K562 (cell line): ENCODE measurements at regions not wholly inside any gene's neighbourhood (a gene's known extent, or its start where the extent isn't known, plus 50 kb on each side); places are given as distances from the start of the nearest gene placed in this dataset.

Experiments
- ATAC-seq: fragments of 200-7000 bp; cut with Tn5 transposase; 3 replicates; pipeline ENCODE4 v1.9.1; 2020; ENCODE audit warnings: moderate library complexity
- BruUV-seq: library from RNA; stranded (reverse); fragments of 400-500 nt; replicated peaks from 2 replicates; lab custom pipeline; 2021; lab: Mats Ljungman, UMichigan
- CTCF ChIA-PET: fragments of 300-600 bp; formaldehyde crosslinking; extraction: SDS; loops from one replicate; lab custom pipeline; 2021; ENCODE audit warnings: low intra/inter-chr PET ratio; lab: Yijun Ruan, JAX
- POLR2A ChIA-PET: fragments of 300-600, 350-650 bp; sonication (Branson Sonifier 250); formaldehyde crosslinking; extraction: SDS; loops from one replicate; lab custom pipeline; 2021; ENCODE audit warnings: antibody characterized with exemption, inconsistent platforms; lab: Yijun Ruan, JAX
- DNase-seq, 4 experiments: peaks; one replicate each; pipeline versions ENCODE4 v3.0.0 to v3.0.0-alpha.2; 2011 to 2018; ENCODE audit warnings: low spot score in 3 of 4, mixed read lengths in 3 of 4; ENCODE audit errors: extremely low read depth in 1 of 4
- FAIRE-seq: peaks from 2 replicates; lab custom pipeline; 2011; peaks lifted over from hg19 to GRCh38; lab: Jason Lieb, UNC
- H2AFZ ChIP-seq: 2 replicates; pipeline ENCODE4 v1.6.0; 2011; ENCODE audit warnings: low read depth, low read length, control low read depth, inconsistent platforms
- H3K27ac ChIP-seq: fragments of 200-600 bp; 3 replicates; pipeline ENCODE4 v1.8.0; 2011; ENCODE audit warnings: low read depth, mild to moderate bottlenecking, control low read depth, inconsistent platforms, low read length, moderate library complexity, mixed read lengths; ENCODE audit errors: extremely low read depth
- H3K27me3 ChIP-seq, 2 experiments: fragments of 300-600 bp in 1 of 2; 2 replicates in 1 of 2; 3 replicates in 1 of 2; pipeline versions ENCODE4 v1.6.0 to v1.8.0; 2011; ENCODE audit warnings: inconsistent platforms in 2 of 2, low read length in 2 of 2, mild to moderate bottlenecking in 1 of 2, mixed read lengths in 1 of 2, moderate library complexity in 1 of 2; ENCODE audit not compliant: control insufficient read depth in 2 of 2, insufficient read depth in 2 of 2
- H3K36me3 ChIP-seq: fragments of 300-600 bp; 3 replicates; pipeline ENCODE4 v1.8.0; 2011; ENCODE audit warnings: mild to moderate bottlenecking, low read length, inconsistent platforms; ENCODE audit not compliant: control insufficient read depth, insufficient read depth
- H3K4me1 ChIP-seq, 2 experiments: fragments of 200-600 bp in 1 of 2; replicated peaks in 1 of 2; 2 replicates in 1 of 2; 3 replicates in 1 of 2; pipeline versions ENCODE4 v1.5.1 to v1.8.0; 2011; ENCODE audit warnings: inconsistent platforms in 2 of 2, low read length in 2 of 2, mild to moderate bottlenecking in 1 of 2, mixed read lengths in 1 of 2, moderate library complexity in 1 of 2; ENCODE audit not compliant: control insufficient read depth in 2 of 2, insufficient read depth in 2 of 2
- H3K4me2 ChIP-seq: 2 replicates; pipeline ENCODE4 v1.6.1; 2011; ENCODE audit warnings: low read length, control low read depth, inconsistent platforms, mixed read lengths; ENCODE audit not compliant: insufficient read depth
- H3K4me3 ChIP-seq: fragments of 200-600 bp; sonication (generic), shearing (Covaris generic); 2 replicates; pipeline ENCODE4 v1.5.1; 2016; ENCODE audit warnings: control low read depth, inconsistent platforms
- H3K79me2 ChIP-seq: fragments of 200-600 bp; 3 replicates; pipeline ENCODE4 v1.8.0; 2011; ENCODE audit warnings: low read length, inconsistent platforms; ENCODE audit not compliant: control insufficient read depth, insufficient read depth
- H3K9ac ChIP-seq, 2 experiments: 2 replicates each; pipeline versions ENCODE4 v1.6.0 to v1.6.1; 2011; ENCODE audit warnings: low read depth in 2 of 2, low read length in 2 of 2, control low read depth in 1 of 2, inconsistent platforms in 1 of 2, mild to moderate bottlenecking in 1 of 2, mixed read lengths in 1 of 2; ENCODE audit not compliant: insufficient read depth in 1 of 2
- H3K9me1 ChIP-seq: one replicate; pipeline ENCODE4 v1.6.0; 2011; ENCODE audit warnings: inconsistent platforms, mild to moderate bottlenecking, low read length, moderate library complexity; ENCODE audit not compliant: control insufficient read depth, insufficient read depth
- H3K9me3 ChIP-seq: replicated peaks from 2 replicates; pipeline ENCODE4 v1.5.1; 2011; ENCODE audit warnings: low read depth, low read length, inconsistent platforms; ENCODE audit not compliant: control insufficient read depth, insufficient read depth
- H4K20me1 ChIP-seq: replicated peaks from 2 replicates; pipeline ENCODE4 v1.6.1; 2011; ENCODE audit warnings: low read length, inconsistent platforms, mixed read lengths; ENCODE audit not compliant: control insufficient read depth, insufficient read depth
- CHD1 ChIP-seq: fragments of 200-600 bp; sonication (generic); IDR thresholded peaks from one replicate; pipeline ENCODE4 v1.6.1; 2012; ENCODE audit warnings: mild to moderate bottlenecking, moderate library complexity, low read length, inconsistent platforms
- E2F3 ChIP-seq: fragments of 250-450 bp; sonication (Bioruptor Pico); IDR thresholded peaks from 2 replicates; pipeline ENCODE4 v1.4.0; 2020; ENCODE audit warnings: mild to moderate bottlenecking
- HOXB6 ChIP-seq: fragments of 250-450 bp; sonication (Bioruptor Pico); IDR thresholded peaks from 2 replicates; pipeline ENCODE4 v1.5.1; 2022; ENCODE audit warnings: mild to moderate bottlenecking, borderline replicate concordance
- MBD2 ChIP-seq: sonication (generic); IDR thresholded peaks from 2 replicates; pipeline ENCODE4 v1.6.1; 2016; ENCODE audit warnings: low read depth, borderline replicate concordance
- MTA3 ChIP-seq: fragments of 450-650 bp; formaldehyde crosslinking; IDR thresholded peaks from 2 replicates; pipeline ENCODE4 v1.6.1; 2017; ENCODE audit warnings: mild to moderate bottlenecking, borderline replicate concordance
- NCOA1 ChIP-seq: fragments of 450-650 bp; IDR thresholded peaks from 2 replicates; pipeline ENCODE4 v1.6.1; 2016; ENCODE audit warnings: low read depth
- NELFE ChIP-seq: IDR thresholded peaks from 2 replicates; pipeline ENCODE4 v1.6.1; 2011; ENCODE audit warnings: mild to moderate bottlenecking; ENCODE audit not compliant: insufficient read depth, insufficient read length
- RBBP5 ChIP-seq: fragments of 200-600 bp; sonication (generic); IDR thresholded peaks from 2 replicates; pipeline ENCODE4 v1.6.1; 2012; ENCODE audit warnings: borderline replicate concordance, mild to moderate bottlenecking, low read length, control low read depth, inconsistent platforms; ENCODE audit not compliant: insufficient read depth, poor library complexity, severe bottlenecking
- ZNF232 ChIP-seq: sonication (generic); formaldehyde crosslinking; IDR thresholded peaks from 2 replicates; pipeline ENCODE4 v1.8.0; 2022; ENCODE audit warnings: mild to moderate bottlenecking, missing genetic modification reagents
- ZNF583 ChIP-seq: fragments of 250-450 bp; sonication (Bioruptor Pico); IDR thresholded peaks from 2 replicates; pipeline ENCODE4 v1.4.0; 2020
- ZNF76 ChIP-seq: fragments of 250-450 bp; sonication (Bioruptor Pico); IDR thresholded peaks from 2 replicates; pipeline ENCODE4 v1.4.0; 2020; ENCODE audit warnings: mild to moderate bottlenecking, moderate library complexity, borderline replicate concordance
- ZNF77 ChIP-seq: fragments of 250-450 bp; sonication (Bioruptor Pico); IDR thresholded peaks from 2 replicates; pipeline ENCODE4 v1.5.0; 2020
- ZNF785 ChIP-seq: fragments of 250-450 bp; sonication (Bioruptor Pico); IDR thresholded peaks from 2 replicates; pipeline ENCODE4 v1.4.0; 2020; ENCODE audit warnings: mild to moderate bottlenecking
- ZZZ3 ChIP-seq: fragments of 450-650 bp; IDR thresholded peaks from 2 replicates; pipeline ENCODE4 v1.6.1; 2016; ENCODE audit warnings: antibody characterized with exemption, mild to moderate bottlenecking, moderate library complexity
- WGBS: fragments of 100-300 bp; shearing (Covaris generic); methylation state at CpG from one replicate; pipeline ENCODE4 v1.1.6; 2016; ENCODE audit warnings: low coverage, mixed read lengths; ENCODE audit not compliant: insufficient coverage; ENCODE audit errors: missing lambda C conversion rate; 5-methylcytosine and 5-hydroxymethylcytosine counted together
- in situ Hi-C: fragments of 300-500 bp; cut with MboI; formaldehyde crosslinking; loops from 4 replicates; pipeline ENCODE4 v1.15.0; 2018; ENCODE audit warnings: inconsistent platforms, mixed read lengths
- intact Hi-C: fragments of 100-400 bp; cut with micrococcal nuclease; formaldehyde crosslinking; loops from 2 replicates; pipeline ENCODE4 v1.14.2; 2022
- TF ChIP-seq, protein P1 (sequence below): fragments of 200-400 bp; formaldehyde crosslinking; IDR thresholded peaks from 2 replicates; pipeline ENCODE4 v1.6.1; 2017; ENCODE audit warnings: mild to moderate bottlenecking, low read depth, low read length, moderate library complexity
- TF ChIP-seq, protein P2 (sequence below): sonication (generic); formaldehyde crosslinking; IDR thresholded peaks from 2 replicates; pipeline ENCODE4 v1.8.0; 2023; ENCODE audit warnings: missing genetic modification reagents, mild to moderate bottlenecking, borderline replicate concordance

DNA sequence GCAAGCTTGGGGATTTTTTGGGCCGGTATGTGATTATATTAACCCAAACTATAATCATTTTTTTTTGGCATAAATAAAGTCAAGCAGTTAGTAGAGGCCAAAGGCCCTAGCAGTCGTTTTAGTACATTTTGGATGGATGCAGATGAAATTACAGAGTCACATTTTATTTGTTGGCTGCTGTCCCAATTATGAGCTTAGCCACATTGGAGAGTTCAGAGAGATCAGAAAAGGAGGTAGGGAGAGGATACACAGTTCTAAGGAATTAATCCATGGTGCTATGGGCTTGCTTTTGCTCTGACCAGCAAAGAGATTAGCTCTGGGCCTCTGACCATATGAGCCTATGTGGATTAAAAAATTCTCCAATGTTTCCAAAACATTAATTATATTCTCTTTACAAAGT is 395.1 kb downstream of the RAPGEF2 start:
- BruUV-seq, result no TSS peak
- Histone ChIP-seq H3K4me2 (no peak overlapping the region), H3K9me1 (no peaks in the 10 kb centered on the region), H3K79me2 (no peaks in the 10 kb centered on the region), H3K4me3 (no peak overlapping the region), H3K27me3 (no peaks in the 10 kb centered on the region), H3K4me1 (no peaks in the 10 kb centered on the region), H2AFZ (no peak overlapping the region), H3K9me3 (no peaks in the 10 kb centered on the region), H3K27ac (no peak overlapping the region), H3K9ac (no peak overlapping the region), H4K20me1 (no peaks in the 10 kb centered on the region), H3K36me3 (no peaks in the 10 kb centered on the region)
- DNase-seq, result no peak
- 0% methylated on average over 2 of the region's 2 CpGs for WGBS
- ChIA-PET CTCF (no interaction called here), POLR2A (interaction anchor here (1.2 kb wide), 1 partner anchor 42 kb away, joined by 4 read pairs; no protein-coding TSS in a partner anchor)
- in situ Hi-C loops (no loop called here), intact Hi-C loops (no loop called here)
- no peak for ATAC-seq
- no peak for FAIRE-seq
- TF ChIP-seq NCOA1 (no peak), CHD1 (no peak), ZNF583 (CRISPR knock-in tag) (no peak), ZNF76 (CRISPR knock-in tag) (no peak), ZNF232 (no peak), RBBP5 (no peak), ZZZ3 (no peak), ZNF785 (CRISPR knock-in tag) (no peak), MBD2 (no peak), NELFE (no peak), HOXB6 (no peak), ZNF77 (no peak), E2F3 (no peak), MTA3 (no peak)
- TF ChIP-seq, protein P1, sequence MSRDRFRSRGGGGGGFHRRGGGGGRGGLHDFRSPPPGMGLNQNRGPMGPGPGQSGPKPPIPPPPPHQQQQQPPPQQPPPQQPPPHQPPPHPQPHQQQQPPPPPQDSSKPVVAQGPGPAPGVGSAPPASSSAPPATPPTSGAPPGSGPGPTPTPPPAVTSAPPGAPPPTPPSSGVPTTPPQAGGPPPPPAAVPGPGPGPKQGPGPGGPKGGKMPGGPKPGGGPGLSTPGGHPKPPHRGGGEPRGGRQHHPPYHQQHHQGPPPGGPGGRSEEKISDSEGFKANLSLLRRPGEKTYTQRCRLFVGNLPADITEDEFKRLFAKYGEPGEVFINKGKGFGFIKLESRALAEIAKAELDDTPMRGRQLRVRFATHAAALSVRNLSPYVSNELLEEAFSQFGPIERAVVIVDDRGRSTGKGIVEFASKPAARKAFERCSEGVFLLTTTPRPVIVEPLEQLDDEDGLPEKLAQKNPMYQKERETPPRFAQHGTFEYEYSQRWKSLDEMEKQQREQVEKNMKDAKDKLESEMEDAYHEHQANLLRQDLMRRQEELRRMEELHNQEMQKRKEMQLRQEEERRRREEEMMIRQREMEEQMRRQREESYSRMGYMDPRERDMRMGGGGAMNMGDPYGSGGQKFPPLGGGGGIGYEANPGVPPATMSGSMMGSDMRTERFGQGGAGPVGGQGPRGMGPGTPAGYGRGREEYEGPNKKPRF, result no peak
- TF ChIP-seq, protein P2, sequence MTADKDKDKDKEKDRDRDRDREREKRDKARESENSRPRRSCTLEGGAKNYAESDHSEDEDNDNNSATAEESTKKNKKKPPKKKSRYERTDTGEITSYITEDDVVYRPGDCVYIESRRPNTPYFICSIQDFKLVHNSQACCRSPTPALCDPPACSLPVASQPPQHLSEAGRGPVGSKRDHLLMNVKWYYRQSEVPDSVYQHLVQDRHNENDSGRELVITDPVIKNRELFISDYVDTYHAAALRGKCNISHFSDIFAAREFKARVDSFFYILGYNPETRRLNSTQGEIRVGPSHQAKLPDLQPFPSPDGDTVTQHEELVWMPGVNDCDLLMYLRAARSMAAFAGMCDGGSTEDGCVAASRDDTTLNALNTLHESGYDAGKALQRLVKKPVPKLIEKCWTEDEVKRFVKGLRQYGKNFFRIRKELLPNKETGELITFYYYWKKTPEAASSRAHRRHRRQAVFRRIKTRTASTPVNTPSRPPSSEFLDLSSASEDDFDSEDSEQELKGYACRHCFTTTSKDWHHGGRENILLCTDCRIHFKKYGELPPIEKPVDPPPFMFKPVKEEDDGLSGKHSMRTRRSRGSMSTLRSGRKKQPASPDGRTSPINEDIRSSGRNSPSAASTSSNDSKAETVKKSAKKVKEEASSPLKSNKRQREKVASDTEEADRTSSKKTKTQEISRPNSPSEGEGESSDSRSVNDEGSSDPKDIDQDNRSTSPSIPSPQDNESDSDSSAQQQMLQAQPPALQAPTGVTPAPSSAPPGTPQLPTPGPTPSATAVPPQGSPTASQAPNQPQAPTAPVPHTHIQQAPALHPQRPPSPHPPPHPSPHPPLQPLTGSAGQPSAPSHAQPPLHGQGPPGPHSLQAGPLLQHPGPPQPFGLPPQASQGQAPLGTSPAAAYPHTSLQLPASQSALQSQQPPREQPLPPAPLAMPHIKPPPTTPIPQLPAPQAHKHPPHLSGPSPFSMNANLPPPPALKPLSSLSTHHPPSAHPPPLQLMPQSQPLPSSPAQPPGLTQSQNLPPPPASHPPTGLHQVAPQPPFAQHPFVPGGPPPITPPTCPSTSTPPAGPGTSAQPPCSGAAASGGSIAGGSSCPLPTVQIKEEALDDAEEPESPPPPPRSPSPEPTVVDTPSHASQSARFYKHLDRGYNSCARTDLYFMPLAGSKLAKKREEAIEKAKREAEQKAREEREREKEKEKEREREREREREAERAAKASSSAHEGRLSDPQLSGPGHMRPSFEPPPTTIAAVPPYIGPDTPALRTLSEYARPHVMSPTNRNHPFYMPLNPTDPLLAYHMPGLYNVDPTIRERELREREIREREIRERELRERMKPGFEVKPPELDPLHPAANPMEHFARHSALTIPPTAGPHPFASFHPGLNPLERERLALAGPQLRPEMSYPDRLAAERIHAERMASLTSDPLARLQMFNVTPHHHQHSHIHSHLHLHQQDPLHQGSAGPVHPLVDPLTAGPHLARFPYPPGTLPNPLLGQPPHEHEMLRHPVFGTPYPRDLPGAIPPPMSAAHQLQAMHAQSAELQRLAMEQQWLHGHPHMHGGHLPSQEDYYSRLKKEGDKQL (CRISPR knock-in tag), result no peak
